Heart left ventricle (tissue), 13 donors: ENCODE measurements at regions not wholly inside any gene's neighbourhood (a gene's known extent, or its start where the extent isn't known, plus 50 kb on each side); places are given as distances from the start of the nearest gene placed in this dataset.

Source experiments
- CTCF ChIP-seq, 12 donors: fragments of 200-600 bp; sonication (generic) in 4 of 12; IDR thresholded peaks; one replicate each; pipeline versions ENCODE4 v1.5.0 to v1.8.0; 2018 to 2022; ENCODE audit warnings: antibody characterized with exemption in 12 of 12, mild to moderate bottlenecking in 5 of 12
- POLR2A ChIP-seq, 2 donors: fragments of 450-650 bp; IDR thresholded peaks; one replicate each; pipeline ENCODE4 v1.6.1; 2017; ENCODE audit warnings: antibody characterized with exemption in 2 of 2, mild to moderate bottlenecking in 2 of 2, moderate library complexity in 2 of 2
- donor health status: ischemic (EF 13 %, LVEDD 7.1; RV severe dilation, severe dysfunction).
- donor health status: DM: no; HTN: yes; CAD: no.
- donor health status: DM: no; HTN: no; CAD: no.
- donor health status: ischemic (EF 25% LVEDD 6.9; RV normal size, moderate dysfunction).
- donor health status: ischemic (EF 25% LVEDD 5.7; RV mildly dilated, moderate dysfunction).
- donor health status: ischemic (EF 35%, LVEDD 5.7; RV mildly dilated, moderate dysfunction).
- donor health status: nonischemic (EF 11% LVEDD 7.7; RV severe dilation, severe dysfunction).
- donor health status: DM: yes; HTN: yes; CAD: no.
- donor health status: PGD.
- donor health status: ischemic (EF 29% LVEDD 5.4; RV normal size, mild dysfunction).
- donor health status: nonischemic (EF 23%, LVEDD 6.1; RV moderate dilation, normal function).

GRCh38 chr11:37830529-37830928 is 1232.5 kb upstream of the RAG2 start:
- no peak for TF ChIP-seq POLR2A (IDR thresholded peaks at IDR 0.05)
- TF ChIP-seq CTCF (IDR thresholded peaks at IDR 0.05), result no peak
